H1 (cell line): ENCODE measurements at regions not wholly inside any gene's neighbourhood (a gene's known extent, or its start where the extent isn't known, plus 50 kb on each side); places are given as distances from the start of the nearest gene placed in this dataset.
"Not testable (repeated sequence)": the region's sequence is repeated elsewhere in the genome, so short reads cannot be mapped to it uniquely, and the experiment has no call there.

Experiments
- CREB1 ChIP-seq: IDR thresholded peaks from 2 replicates; pipeline ENCODE4 v1.6.1; 2012; ENCODE audit warnings: inconsistent platforms
- CTCF ChIP-seq, 3 experiments: IDR thresholded peaks; 1 replicate in 2 of 3; 2 replicates in 1 of 3; pipeline versions ENCODE4 v1.5.1 to v1.6.1; 2011; ENCODE audit warnings: low read length in 3 of 3, mild to moderate bottlenecking in 3 of 3, inconsistent platforms in 2 of 3, low read depth in 1 of 3, moderate library complexity in 1 of 3; ENCODE audit not compliant: insufficient read depth in 1 of 3; ENCODE audit errors: control extremely low read depth in 1 of 3
- EZH2 ChIP-seq: fragments of 200-600 bp; sonication (generic); IDR thresholded peaks from 2 replicates; pipeline ENCODE4 v1.7.1; 2012; ENCODE audit warnings: low read depth, mild to moderate bottlenecking, moderate library complexity, low read length, inconsistent platforms; ENCODE audit not compliant: severe bottlenecking
- GABPA ChIP-seq: IDR thresholded peaks from 2 replicates; pipeline ENCODE4 v1.6.1; 2011; ENCODE audit warnings: mild to moderate bottlenecking, low read length, moderate library complexity, borderline replicate concordance; ENCODE audit not compliant: insufficient read depth
- HDAC2 ChIP-seq, 2 experiments: fragments of 300-600 bp in 1 of 2; sonication (generic) in 1 of 2; IDR thresholded peaks; 2 replicates each; pipeline ENCODE4 v1.6.1; 2011 to 2012; ENCODE audit warnings: low read depth in 2 of 2, low read length in 2 of 2, mild to moderate bottlenecking in 2 of 2, moderate library complexity in 2 of 2, borderline replicate concordance in 1 of 2, inconsistent platforms in 1 of 2
- JUN ChIP-seq: IDR thresholded peaks from 2 replicates; pipeline ENCODE4 v1.6.1; 2011; ENCODE audit warnings: low read depth, mild to moderate bottlenecking, improper control_type of control experiment, low read length
- POLR2A ChIP-seq, 2 experiments: IDR thresholded peaks; 1 replicate in 1 of 2; 2 replicates in 1 of 2; pipeline ENCODE4 v1.6.1; 2011; ENCODE audit warnings: low read depth in 2 of 2, low read length in 2 of 2, mild to moderate bottlenecking in 2 of 2; ENCODE audit errors: control extremely low read depth in 1 of 2
- POLR2AphosphoS5 ChIP-seq: IDR thresholded peaks from 2 replicates; pipeline ENCODE4 v1.6.1; 2011; ENCODE audit warnings: low read depth, low read length
- RFX5 ChIP-seq: IDR thresholded peaks from 2 replicates; pipeline ENCODE4 v1.6.1; 2011; ENCODE audit warnings: low read depth, low read length, improper control_type of control experiment, borderline replicate concordance
- SIN3A ChIP-seq, 2 experiments: IDR thresholded peaks in 1 of 2; conservative IDR thresholded peaks in 1 of 2; 2 replicates each; pipeline ENCODE4 v1.6.1; 2011 to 2012; ENCODE audit warnings: low read length in 2 of 2, improper control_type of control experiment in 1 of 2, low read depth in 1 of 2, mild to moderate bottlenecking in 1 of 2
- TAF1 ChIP-seq: IDR thresholded peaks from 2 replicates; pipeline ENCODE4 v1.6.1; 2011; ENCODE audit warnings: mild to moderate bottlenecking, low read depth, low read length

- not testable (repeated sequence) for TF ChIP-seq CTCF (IDR thresholded peaks at IDR 0.05; ENCODE audit: control extremely low read depth in 1 of 3, insufficient read depth in 1 of 3, low read depth in 1 of 3, low read length in 3 of 3); POLR2A (IDR thresholded peaks at IDR 0.05; ENCODE audit: control extremely low read depth in 1 of 2, low read depth in 2 of 2, low read length in 2 of 2); CREB1; EZH2; TAF1; JUN; HDAC2 (IDR thresholded peaks at IDR 0.05; ENCODE audit: borderline replicate concordance in 1 of 2, low read depth in 2 of 2, low read length in 2 of 2); POLR2AphosphoS5; RFX5; SIN3A (conservative IDR thresholded peaks at IDR 0.05 in 1 of 2, IDR thresholded peaks at IDR 0.05 in 1 of 2; ENCODE audit: low read depth in 1 of 2, low read length in 2 of 2); GABPA
Measured at GRCh38 chr1:89438301-89438700, 74.4 kb downstream of the GBP6 start.
